ENCODE measurements at regions not wholly inside any gene's neighbourhood (a gene's known extent, or its start where the extent isn't known, plus 50 kb on each side); places are given as distances from the start of the nearest gene placed in this dataset.
"Not testable (repeated sequence)": the region's sequence is repeated elsewhere in the genome, so short reads cannot be mapped to it uniquely, and the experiment has no call there.

- H2BK120ac ChIP-seq (ENCODE audit: insufficient read depth, low read length, poor library complexity), result no peak overlapping the region
- no peak overlapping the region for H4K12ac ChIP-seq (ENCODE audit: low read depth, low read length)
- DNase-seq, result no peak
- H3K4ac ChIP-seq (ENCODE audit: low read depth, low read length), result no peak overlapping the region
- no peaks in the 10 kb centered on the region for H3K9me3 ChIP-seq (ENCODE audit: insufficient read depth, low read depth, low read length)
- no peak overlapping the region for H2AK5ac ChIP-seq (ENCODE audit: low read length)
- no peak overlapping the region for H3K23ac ChIP-seq (ENCODE audit: low read length)
- H3K4me3 ChIP-seq (ENCODE audit: low read depth, low read length), result no peak overlapping the region
- H3K4me1 ChIP-seq (ENCODE audit: control insufficient read depth in 1 of 2, insufficient read depth in 2 of 2, low read length in 2 of 2), result no peaks in the 10 kb centered on the region
- WGBS (ENCODE audit: extremely low coverage, insufficient coverage, insufficient read length), result no CpG with 5 or more reads among the region's 3 CpGs
- no peak overlapping the region for H3K9ac ChIP-seq (ENCODE audit: low read length)
- H2AFZ ChIP-seq (ENCODE audit: insufficient read depth, low read length, poor library complexity), result no peak overlapping the region
- no peaks in the 10 kb centered on the region for H3K27me3 ChIP-seq (ENCODE audit: insufficient read depth, low read length)
- H3K79me1 ChIP-seq (ENCODE audit: low read length), result no peaks in the 10 kb centered on the region
- H2BK12ac ChIP-seq (ENCODE audit: low read length), result no peak overlapping the region
- no peak overlapping the region for H3K18ac ChIP-seq (ENCODE audit: low read length)
- no peak overlapping the region for H3K4me2 ChIP-seq (ENCODE audit: low read length)
- H4K91ac ChIP-seq (ENCODE audit: low read depth, low read length), result no peak overlapping the region
- no peak overlapping the region for H4K8ac ChIP-seq (ENCODE audit: low read depth, low read length)
- H3K27ac ChIP-seq (ENCODE audit: low read depth, low read length), result no peak overlapping the region
- no peaks in the 10 kb centered on the region for H3K36me3 ChIP-seq (ENCODE audit: control insufficient read depth in 1 of 2, insufficient read depth in 2 of 2, low read length in 2 of 2)
- H2BK5ac ChIP-seq (ENCODE audit: low read depth, low read length, poor library complexity), result no peak overlapping the region
- H3K79me2 ChIP-seq (ENCODE audit: control insufficient read depth, insufficient read depth, low read length, poor library complexity), result no peaks in the 10 kb centered on the region
- H3K14ac ChIP-seq (ENCODE audit: low read length), result no peak overlapping the region
These were observed 525.8 kb upstream of the LINC00305 start for GRCh38 chr18:64674694-64675093.

GRCh38 chr18:64671293-64671692, 522.4 kb upstream of the LINC00305 start:
- H3K4me2 ChIP-seq (ENCODE audit: low read length); H3K4me1 ChIP-seq (ENCODE audit: control insufficient read depth in 1 of 2, insufficient read depth in 2 of 2, low read length in 2 of 2); H2BK12ac ChIP-seq (ENCODE audit: low read length); H3K27ac ChIP-seq (ENCODE audit: low read depth, low read length); H3K23ac ChIP-seq (ENCODE audit: low read length); H3K79me2 ChIP-seq (ENCODE audit: control insufficient read depth, insufficient read depth, low read length, poor library complexity); DNase-seq; H3K18ac ChIP-seq (ENCODE audit: low read length); H2AFZ ChIP-seq (ENCODE audit: insufficient read depth, low read length, poor library complexity); H4K8ac ChIP-seq (ENCODE audit: low read depth, low read length); H3K14ac ChIP-seq (ENCODE audit: low read length); H2BK120ac ChIP-seq (ENCODE audit: insufficient read depth, low read length, poor library complexity); H2AK5ac ChIP-seq (ENCODE audit: low read length); H3K4ac ChIP-seq (ENCODE audit: low read depth, low read length); H3K9ac ChIP-seq (ENCODE audit: low read length); H2BK5ac ChIP-seq (ENCODE audit: low read depth, low read length, poor library complexity); H3K79me1 ChIP-seq (ENCODE audit: low read length); H4K12ac ChIP-seq (ENCODE audit: low read depth, low read length); H3K36me3 ChIP-seq (ENCODE audit: control insufficient read depth in 1 of 2, insufficient read depth in 2 of 2, low read length in 2 of 2); H3K4me3 ChIP-seq (ENCODE audit: low read depth, low read length); H3K9me3 ChIP-seq (ENCODE audit: insufficient read depth, low read depth, low read length); H4K91ac ChIP-seq (ENCODE audit: low read depth, low read length); H3K27me3 ChIP-seq (ENCODE audit: insufficient read depth, low read length): not testable (repeated sequence)
- no CpG with 5 or more reads among the region's 5 CpGs for WGBS (ENCODE audit: extremely low coverage, insufficient coverage, insufficient read length)

GRCh38 chr18:64668461-64668962, 519.6 kb upstream of the LINC00305 start:
- Histone ChIP-seq H3K9ac (ENCODE audit: low read length) (no peak overlapping the region), H4K91ac (ENCODE audit: low read depth, low read length) (no peak overlapping the region), H2AK5ac (ENCODE audit: low read length) (no peak overlapping the region), H3K79me1 (ENCODE audit: low read length) (no peaks in the 10 kb centered on the region), H2BK5ac (ENCODE audit: low read depth, low read length, poor library complexity) (no peak overlapping the region), H3K9me3 (ENCODE audit: insufficient read depth, low read depth, low read length) (no peaks in the 10 kb centered on the region), H4K12ac (ENCODE audit: low read depth, low read length) (no peak overlapping the region), H3K36me3 (ENCODE audit: control insufficient read depth in 1 of 2, insufficient read depth in 2 of 2, low read length in 2 of 2) (no peaks in the 10 kb centered on the region), H3K4me3 (ENCODE audit: low read depth, low read length) (no peak overlapping the region), H2BK12ac (ENCODE audit: low read length) (no peak overlapping the region), H2AFZ (ENCODE audit: insufficient read depth, low read length, poor library complexity) (no peak overlapping the region), H3K18ac (ENCODE audit: low read length) (no peak overlapping the region), H3K27ac (ENCODE audit: low read depth, low read length) (no peak overlapping the region), H3K27me3 (ENCODE audit: insufficient read depth, low read length) (no peaks in the 10 kb centered on the region), H3K4me2 (ENCODE audit: low read length) (no peak overlapping the region), H3K79me2 (ENCODE audit: control insufficient read depth, insufficient read depth, low read length, poor library complexity) (no peaks in the 10 kb centered on the region), H3K4me1 (ENCODE audit: control insufficient read depth in 1 of 2, insufficient read depth in 2 of 2, low read length in 2 of 2) (no peaks in the 10 kb centered on the region), H4K8ac (ENCODE audit: low read depth, low read length) (no peak overlapping the region), H3K14ac (ENCODE audit: low read length) (no peak overlapping the region), H3K23ac (ENCODE audit: low read length) (no peak overlapping the region), H2BK120ac (ENCODE audit: insufficient read depth, low read length, poor library complexity) (no peak overlapping the region), H3K4ac (ENCODE audit: low read depth, low read length) (no peak overlapping the region)
- WGBS (ENCODE audit: extremely low coverage, insufficient coverage, insufficient read length), result no CpG with 5 or more reads among the region's 1 CpG
- no peak for DNase-seq

- DNase-seq, result no peak
- Histone ChIP-seq H3K9ac (ENCODE audit: low read length) (no peak overlapping the region), H2BK120ac (ENCODE audit: insufficient read depth, low read length, poor library complexity) (no peak overlapping the region), H3K79me2 (ENCODE audit: control insufficient read depth, insufficient read depth, low read length, poor library complexity) (no peaks in the 10 kb centered on the region), H3K4me3 (ENCODE audit: low read depth, low read length) (no peak overlapping the region), H2AK5ac (ENCODE audit: low read length) (no peak overlapping the region), H4K8ac (ENCODE audit: low read depth, low read length) (no peak overlapping the region), H3K36me3 (ENCODE audit: control insufficient read depth in 1 of 2, insufficient read depth in 2 of 2, low read length in 2 of 2) (no peaks in the 10 kb centered on the region), H3K9me3 (ENCODE audit: insufficient read depth, low read depth, low read length) (no peaks in the 10 kb centered on the region), H3K27ac (ENCODE audit: low read depth, low read length) (no peak overlapping the region), H3K4me2 (ENCODE audit: low read length) (no peak overlapping the region), H3K18ac (ENCODE audit: low read length) (no peak overlapping the region), H3K79me1 (ENCODE audit: low read length) (no peaks in the 10 kb centered on the region), H4K12ac (ENCODE audit: low read depth, low read length) (no peak overlapping the region), H3K4ac (ENCODE audit: low read depth, low read length) (no peak overlapping the region), H3K27me3 (ENCODE audit: insufficient read depth, low read length) (no peaks in the 10 kb centered on the region), H4K91ac (ENCODE audit: low read depth, low read length) (no peak overlapping the region), H3K4me1 (ENCODE audit: control insufficient read depth in 1 of 2, insufficient read depth in 2 of 2, low read length in 2 of 2) (no peaks in the 10 kb centered on the region), H2AFZ (ENCODE audit: insufficient read depth, low read length, poor library complexity) (no peak overlapping the region), H2BK12ac (ENCODE audit: low read length) (no peak overlapping the region), H3K23ac (ENCODE audit: low read length) (no peak overlapping the region), H3K14ac (ENCODE audit: low read length) (no peak overlapping the region), H2BK5ac (ENCODE audit: low read depth, low read length, poor library complexity) (no peak overlapping the region)
- no CpG with 5 or more reads among the region's 2 CpGs for WGBS (ENCODE audit: extremely low coverage, insufficient coverage, insufficient read length)
These were observed 514.2 kb upstream of the LINC00305 start for GRCh38 chr18:64663086-64663485.

All from trophoblast cell (in vitro differentiated cells and primary cell).